Epithelial cell of esophagus (primary cell): ENCODE measurements at regions not wholly inside any gene's neighbourhood (a gene's known extent, or its start where the extent isn't known, plus 50 kb on each side); places are given as distances from the start of the nearest gene placed in this dataset.
"Not testable (repeated sequence)": the region's sequence is repeated elsewhere in the genome, so short reads cannot be mapped to it uniquely, and the experiment has no call there.

Source experiments
- DNase-seq: peaks from one replicate; pipeline ENCODE4 v3.0.0; 2010; ENCODE audit warnings: low read depth
- H3K4me3 ChIP-seq: 2 replicates; pipeline ENCODE4 v1.5.1; 2011; ENCODE audit warnings: mild to moderate bottlenecking, low read length, control low read depth
- CTCF ChIP-seq: IDR thresholded peaks from 2 replicates; pipeline ENCODE4 v1.5.1; 2011; ENCODE audit warnings: low read depth, mild to moderate bottlenecking, low read length, control low read depth, inconsistent platforms; ENCODE audit not compliant: insufficient read depth; ENCODE audit errors: missing control alignments

GRCh38 chr13:19052180-19052579 lies 129.4 kb downstream of the TUBA3C start:
- no peak for DNase-seq
- H3K4me3 ChIP-seq: no peak overlapping the region
- TF ChIP-seq CTCF: no peak

GRCh38 chr13:19050901-19051300 lies 130.7 kb downstream of the TUBA3C start:
- no peak overlapping the region for H3K4me3 ChIP-seq
- DNase-seq: no peak
- no peak for TF ChIP-seq CTCF

GRCh38 chr13:19049624-19050023 lies 132.0 kb downstream of the TUBA3C start:
- not testable (repeated sequence) for H3K4me3 ChIP-seq, DNase-seq

- no peak overlapping the region for H3K4me3 ChIP-seq
- no peak for DNase-seq
- TF ChIP-seq CTCF: no peak
These were observed 133.2 kb downstream of the TUBA3C start for GRCh38 chr13:19048381-19048780.

- no peak for DNase-seq
- TF ChIP-seq CTCF: no peak
These were observed 158.5 kb downstream of the TUBA3C start for GRCh38 chr13:19023115-19023514.

GRCh38 chr13:19020988-19021387 lies 160.6 kb downstream of the TUBA3C start:
- no peak for DNase-seq
- H3K4me3 ChIP-seq: no peak overlapping the region
- no peak for TF ChIP-seq CTCF

More at GRCh38 chr13:19023115-19023514, 158.5 kb downstream of the TUBA3C start:
- H3K4me3 ChIP-seq: no peak overlapping the region

GRCh38 chr13:18998389-18998788 lies 183.2 kb downstream of the TUBA3C start:
- TF ChIP-seq CTCF: no peak
- DNase-seq: no peak
- no peak overlapping the region for H3K4me3 ChIP-seq

GRCh38 chr13:18996627-18997051 lies 185.0 kb downstream of the TUBA3C start:
- H3K4me3 ChIP-seq: no peak overlapping the region
- no peak for TF ChIP-seq CTCF
- no peak for DNase-seq
